ENCODE measurements at regions not wholly inside any gene's neighbourhood (a gene's known extent, or its start where the extent isn't known, plus 50 kb on each side); places are given as distances from the start of the nearest gene placed in this dataset.
A peak's percentile ranks its signal among the peaks of the same experiment; 100 is the strongest.

GRCh38 chr4:20532871-20533870 is 167.1 kb upstream of the PACRGL start:
- H3K27ac ChIP-seq = no peak overlapping the region
- no peak for TF ChIP-seq CTCF (conservative IDR thresholded peaks at IDR 0.05)

GRCh38 chr4:20538905-20539304 is 161.4 kb upstream of the PACRGL start:
- no peak overlapping the region for H3K27ac ChIP-seq
- no peak for TF ChIP-seq CTCF (conservative IDR thresholded peaks at IDR 0.05)

GRCh38 chr4:20543131-20543530 is 157.1 kb upstream of the PACRGL start:
- no peak for TF ChIP-seq CTCF (conservative IDR thresholded peaks at IDR 0.05)

GRCh38 chr4:20544645-20545044 is 155.6 kb upstream of the PACRGL start:
- TF ChIP-seq CTCF (conservative IDR thresholded peaks at IDR 0.05) = peak; percentile 81
- no peak overlapping the region for H3K27ac ChIP-seq

More at GRCh38 chr4:20543131-20543530, 157.1 kb upstream of the PACRGL start:
- H3K27ac ChIP-seq = no peak overlapping the region

GRCh38 chr4:20552004-20552403 is 148.3 kb upstream of the PACRGL start:
- H3K27ac ChIP-seq = no peak overlapping the region
- TF ChIP-seq CTCF (conservative IDR thresholded peaks at IDR 0.05) = no peak

GRCh38 chr4:20554134-20554533 is 146.1 kb upstream of the PACRGL start:
- TF ChIP-seq CTCF (conservative IDR thresholded peaks at IDR 0.05) = no peak
- H3K27ac ChIP-seq = no peak overlapping the region

- no peak for TF ChIP-seq CTCF (conservative IDR thresholded peaks at IDR 0.05)
Observed at GRCh38 chr4:20565075-20565721, 135.1 kb upstream of the PACRGL start.

More at GRCh38 chr4:20565075-20565721, 135.1 kb upstream of the PACRGL start:
- H3K27ac ChIP-seq = no peak overlapping the region

All from VCaP (cell line).